Motor neuron (in vitro differentiated cells): ENCODE measurements at regions not wholly inside any gene's neighbourhood (a gene's known extent, or its start where the extent isn't known, plus 50 kb on each side); places are given as distances from the start of the nearest gene placed in this dataset.

Experiments
- ATAC-seq, 8 experiments: fragments of 200-7000 bp; cut with Tn5 transposase; replicated peaks in 6 of 8; 2 replicates each; pipeline ENCODE4 v1.8.0; 2021; ENCODE audit warnings: mild to moderate bottlenecking in 8 of 8, moderate library complexity in 8 of 8
- H3K27ac ChIP-seq, 2 donors: fragments of 250-450 bp; sonication (Bioruptor Pico); 2 replicates each; pipeline ENCODE4 v1.9.0; 2021; ENCODE audit warnings: antibody characterized with exemption in 2 of 2, mild to moderate bottlenecking in 2 of 2, moderate library complexity in 1 of 2
- H3K4me1 ChIP-seq, 2 donors: fragments of 250-450 bp; sonication (Bioruptor Pico); replicated peaks in 1 of 2; 2 replicates each; pipeline ENCODE4 v1.6.1; 2021; ENCODE audit warnings: antibody characterized with exemption in 2 of 2, mild to moderate bottlenecking in 2 of 2, moderate library complexity in 1 of 2
- H3K4me3 ChIP-seq, 5 donors: fragments of 250-450 bp; sonication (Bioruptor Pico); 2 replicates each; pipeline ENCODE4 v1.9.0; 2021; ENCODE audit warnings: antibody characterized with exemption in 5 of 5, mild to moderate bottlenecking in 5 of 5, moderate library complexity in 4 of 5
- WGBS, 10 experiments: fragments of 450-650 bp; shearing (Covaris generic); methylation state at CpG; one replicate each; pipeline ENCODE4 v1.0.0; 2022; 5-methylcytosine and 5-hydroxymethylcytosine counted together
- in situ Hi-C, 9 experiments: fragments of 400-800 bp; cut with MboI; loops; one replicate each; pipeline ENCODE4 v1.15.0; 2021; ENCODE audit warnings: low sequenced_read_pairs in 9 of 9, low pct_unique_long_range_greater_than_20kb in 2 of 9; ENCODE audit not compliant: unreplicated experiment in 9 of 9

DNA sequence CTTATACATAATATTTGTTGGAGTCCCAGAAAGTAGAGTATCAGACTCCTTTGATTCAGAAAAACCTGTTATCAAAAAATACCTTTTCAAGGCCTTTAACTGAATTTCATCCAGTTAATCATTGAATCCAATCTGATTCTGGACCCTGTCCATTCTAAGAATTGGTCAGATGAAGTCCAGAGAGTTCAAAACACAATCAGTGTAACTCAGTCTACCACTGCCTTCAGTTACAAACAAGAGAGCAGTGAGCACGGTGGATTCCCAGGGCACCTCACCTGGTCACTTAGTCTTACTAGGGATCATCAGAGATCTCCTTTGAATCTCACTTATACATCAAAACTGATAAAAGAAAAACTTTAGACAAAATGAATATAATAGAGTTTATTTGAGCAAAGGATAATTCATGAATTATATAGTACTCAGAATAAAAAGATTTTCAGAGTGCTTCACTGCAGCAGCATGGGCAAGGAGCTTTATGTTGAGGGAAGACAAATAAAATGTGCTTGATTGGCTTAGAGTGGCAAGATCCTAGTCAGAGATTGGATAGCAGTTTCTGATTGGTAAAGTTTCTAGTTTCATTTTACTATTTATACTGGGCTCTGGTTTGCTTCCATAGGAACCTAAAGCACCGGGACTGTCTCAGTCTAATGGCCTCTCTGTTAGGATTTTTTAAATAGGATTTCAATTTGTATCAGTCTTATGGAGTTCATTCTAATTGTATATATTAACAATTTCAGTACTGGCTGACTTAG, 474.9 kb upstream of the GOLIM4 start:
- peak in 1 of 8 experiments; percentile 53 for ATAC-seq
- in situ Hi-C loops: no loop called here

DNA sequence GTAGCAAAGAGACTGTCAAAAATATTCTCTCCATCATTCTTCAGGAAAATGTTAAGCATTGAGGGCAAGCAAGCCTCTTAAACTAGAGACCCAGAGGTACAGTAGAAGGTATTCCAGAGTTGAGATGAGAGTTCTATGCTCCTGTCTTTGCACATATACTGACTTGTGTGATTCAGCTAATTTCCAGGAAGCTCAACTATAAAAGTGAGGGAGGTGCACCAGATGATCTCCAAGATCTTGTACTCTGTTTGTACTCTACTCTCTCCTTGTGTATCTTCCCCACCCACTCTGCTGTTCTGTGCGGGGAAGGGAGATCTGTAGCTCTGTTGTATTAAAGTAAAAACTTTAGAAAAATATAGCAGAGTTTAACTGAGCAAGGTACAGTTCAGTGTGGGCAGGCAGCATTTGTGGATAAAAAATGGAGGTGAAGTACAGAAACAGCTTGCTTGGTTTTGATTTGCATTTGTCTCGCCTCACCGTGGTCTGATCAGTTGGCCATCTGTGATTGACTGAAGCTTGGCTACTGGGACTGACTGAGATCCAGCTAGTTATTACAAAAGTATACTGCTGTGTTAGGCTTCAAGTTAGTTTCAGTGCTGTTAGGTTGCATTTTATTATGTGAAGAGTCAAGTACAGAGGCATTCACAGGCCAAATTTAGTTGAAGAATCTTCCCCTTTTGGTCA, 463.1 kb upstream of the GOLIM4 start:
- H3K4me3 ChIP-seq: no peak overlapping the region
- WGBS, 10 experiments: 17 to 100% (median 85%) methylated on average over 1 to 3 of the region's 3 CpGs; no CpG with 5 or more reads in 3 of the 10 experiments
- H3K4me1 ChIP-seq: peaks cover 0 to 3% of the 10 kb centered on the region in 2 donors
- H3K27ac ChIP-seq: no peak overlapping the region
- ATAC-seq: peak in 2 of 8 experiments; percentile 56 to 61
- in situ Hi-C loops: no loop called here

More for the DNA sequence above, 474.9 kb upstream of the GOLIM4 start:
- H3K4me3 ChIP-seq: no peak overlapping the region
- peaks cover 0 to under 1% of the 10 kb centered on the region in 2 donors for H3K4me1 ChIP-seq
- no peak overlapping the region for H3K27ac ChIP-seq
- WGBS, 10 experiments: 25 to 100% (median 84%) methylated on average over 1 to 2 of the region's 2 CpGs

DNA sequence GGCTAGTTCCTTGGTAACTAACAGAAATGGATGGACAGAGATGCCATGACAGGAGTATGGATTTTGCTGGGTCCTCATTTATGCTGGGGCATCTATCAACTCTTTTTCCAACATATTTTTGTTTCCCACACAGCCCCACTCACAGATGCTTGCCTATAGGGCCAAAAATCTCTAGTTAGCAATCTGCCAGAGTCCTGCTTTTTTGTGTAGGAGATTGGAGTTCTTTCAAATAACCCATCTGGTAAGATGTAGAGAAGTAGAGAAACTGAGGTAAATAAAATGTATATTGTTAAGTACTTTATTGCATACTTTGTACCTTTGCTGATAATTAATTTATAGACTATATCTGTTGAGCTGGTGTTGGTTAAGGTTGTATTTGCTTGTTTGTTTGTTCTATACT, 456.5 kb upstream of the GOLIM4 start:
- Histone ChIP-seq H3K4me3 (no peak overlapping the region), H3K4me1 (peaks cover 6 to 13% of the 10 kb centered on the region in 2 donors), H3K27ac (no peak overlapping the region)
- no peak for ATAC-seq
- in situ Hi-C loops: no loop called here

DNA sequence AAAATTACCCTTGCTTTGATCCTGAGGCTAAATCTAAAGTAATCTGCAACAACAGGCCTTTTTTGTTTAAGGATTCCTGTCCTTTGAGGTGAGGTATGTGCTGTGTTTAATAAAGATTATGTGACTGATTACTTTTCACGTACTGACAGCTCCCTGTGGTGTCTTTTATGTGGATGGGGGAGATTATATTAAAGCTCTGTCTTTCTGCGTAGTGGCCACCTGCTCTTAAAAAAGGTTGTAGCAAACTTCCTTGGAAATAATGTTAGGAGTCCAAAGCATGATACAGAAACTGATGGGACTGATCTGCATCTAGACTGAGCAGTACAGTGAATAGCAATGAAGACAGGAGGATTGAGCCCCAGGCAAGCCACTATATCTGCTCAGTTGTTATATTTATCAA, 453.0 kb upstream of the GOLIM4 start:
- Histone ChIP-seq H3K4me3 (no peak overlapping the region), H3K27ac (no peak overlapping the region), H3K4me1 (peaks cover 10 to 11% of the 10 kb centered on the region in 2 donors)
- 0 to 76% (median 27%) methylated on average over 1 to 2 of the region's 2 CpGs; no CpG with 5 or more reads in 3 of the 10 experiments for WGBS, 10 experiments
- in situ Hi-C loops: no loop called here
- no peak for ATAC-seq

DNA sequence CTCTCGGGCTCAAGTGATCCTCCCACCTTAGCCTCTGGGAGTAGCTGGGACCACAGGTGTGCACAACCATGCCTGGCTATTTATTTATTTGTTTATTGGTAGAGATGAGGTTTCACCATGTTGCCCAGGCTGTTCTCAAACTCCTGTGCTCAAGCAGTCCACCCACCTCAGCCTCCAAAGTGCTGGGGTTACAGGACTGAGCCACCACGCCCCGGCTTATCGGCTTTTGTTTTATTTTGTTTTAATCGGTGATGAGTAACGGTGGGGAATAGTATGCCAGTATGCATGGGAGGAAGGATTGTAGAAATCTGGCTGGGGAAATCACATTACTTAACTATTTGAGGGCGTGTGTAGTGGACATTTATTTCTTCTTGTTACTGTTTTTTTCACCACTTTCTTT, 451.0 kb upstream of the GOLIM4 start:
- peak in 2 of 8 experiments; percentile 33 to 43 for ATAC-seq
- H3K27ac ChIP-seq: no peak overlapping the region
- in situ Hi-C loops: no loop called here
- peaks cover 10 to 11% of the 10 kb centered on the region in 2 donors for H3K4me1 ChIP-seq
- WGBS, 10 experiments: 31 to 100% (median 92%) methylated on average over 2 to 7 of the region's 7 CpGs; no CpG with 5 or more reads in 3 of the 10 experiments
- H3K4me3 ChIP-seq: no peak overlapping the region

DNA sequence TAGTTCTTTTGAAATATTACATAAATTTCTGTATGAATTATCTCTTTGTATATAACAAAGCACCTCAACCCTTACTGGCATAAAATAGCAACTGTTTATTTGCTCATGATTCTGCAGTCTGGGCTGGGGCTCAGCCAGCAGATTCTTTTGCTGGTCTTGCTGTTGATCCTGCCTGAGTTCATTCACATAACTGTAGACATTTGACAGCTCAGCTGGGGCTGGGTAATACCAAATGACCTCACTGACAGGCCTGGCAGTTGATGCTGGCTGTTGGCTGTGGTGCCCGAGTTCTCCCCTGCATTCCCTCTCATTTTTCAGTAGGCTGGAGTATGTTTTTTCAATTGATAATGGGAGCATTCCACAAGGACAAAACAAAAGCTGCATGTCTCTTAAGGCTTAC, 449.9 kb upstream of the GOLIM4 start:
- ATAC-seq: peak in 5 of 8 experiments; percentile 50 to 98 (median 76)
- 0 to 57% (median 30%) methylated on average over 1 of the region's 1 CpG; no CpG with 5 or more reads in 6 of the 10 experiments for WGBS, 10 experiments
- in situ Hi-C loops: no loop called here
- Histone ChIP-seq H3K27ac (no peak overlapping the region), H3K4me1 (peaks cover 10 to 11% of the 10 kb centered on the region in 2 donors), H3K4me3 (no peak overlapping the region)

DNA sequence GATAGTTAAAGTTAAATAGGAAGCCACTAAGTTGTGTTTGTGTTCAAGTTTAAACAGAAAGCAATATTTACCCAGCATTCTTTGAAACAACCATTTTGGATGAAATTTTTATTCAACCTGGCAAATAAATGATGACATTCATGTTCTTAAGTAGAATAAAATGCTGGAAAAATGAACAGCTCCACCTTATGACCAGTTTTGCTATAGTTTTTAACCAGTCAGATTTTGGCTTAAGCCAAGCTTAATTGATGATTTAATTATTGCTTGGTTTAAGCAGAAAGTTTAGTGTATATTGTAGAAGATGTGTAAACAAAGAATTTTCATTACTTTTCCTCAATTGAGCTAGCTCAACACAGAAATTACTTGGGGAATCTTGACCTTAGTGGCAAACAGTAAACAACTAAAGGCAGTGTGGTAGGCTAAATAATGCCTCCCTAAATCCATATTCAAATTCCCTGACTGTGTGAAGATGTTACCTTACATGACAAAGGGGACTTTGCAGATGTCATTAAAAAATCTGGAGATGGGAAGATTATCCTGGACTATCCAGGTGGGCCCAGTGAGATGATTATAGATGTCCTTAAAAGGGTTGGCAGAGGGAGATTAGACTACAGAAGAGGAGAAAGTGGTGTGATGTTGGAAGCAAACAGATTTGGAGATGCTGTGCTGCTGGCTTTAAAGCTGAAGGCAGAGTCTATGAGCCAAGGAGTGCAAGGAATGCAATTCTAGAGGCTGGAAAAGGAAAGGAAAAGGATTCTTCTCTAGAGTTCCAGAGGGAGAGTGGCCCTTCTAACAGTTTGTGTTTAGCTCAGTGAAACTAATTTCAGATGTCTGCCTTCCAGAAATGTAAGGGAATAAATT, 448.6 kb upstream of the GOLIM4 start:
- no peak for ATAC-seq
- Histone ChIP-seq H3K4me1 (peaks cover 10 to 11% of the 10 kb centered on the region in 2 donors), H3K4me3 (no peak overlapping the region), H3K27ac (no peak overlapping the region)
- in situ Hi-C loops: no loop called here

DNA sequence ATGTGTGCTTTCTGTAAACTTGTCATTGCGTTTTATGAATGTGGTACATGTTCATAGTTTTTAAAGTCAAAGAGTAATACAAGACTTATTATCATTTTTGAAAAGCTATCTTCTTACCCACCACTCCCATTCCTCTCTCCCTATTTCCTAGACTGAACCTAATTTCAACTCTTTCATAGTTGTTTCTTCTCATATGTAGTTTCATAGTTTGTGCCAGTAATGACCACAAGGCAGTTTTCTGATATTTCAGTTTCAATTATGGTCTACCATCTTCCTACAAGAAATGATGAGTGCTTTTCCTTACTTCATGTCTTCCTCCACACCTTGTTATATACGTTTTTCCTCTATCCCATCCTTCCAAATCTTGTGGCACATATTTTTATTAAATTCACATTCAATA, 445.0 kb upstream of the GOLIM4 start:
- Histone ChIP-seq H3K4me1 (peaks cover 0 to 2% of the 10 kb centered on the region in 2 donors), H3K27ac (no peak overlapping the region), H3K4me3 (no peak overlapping the region)
- 11 to 96% (median 85%) methylated on average over 2 of the region's 2 CpGs for WGBS, 10 experiments
- no peak for ATAC-seq
- in situ Hi-C loops: no loop called here

DNA sequence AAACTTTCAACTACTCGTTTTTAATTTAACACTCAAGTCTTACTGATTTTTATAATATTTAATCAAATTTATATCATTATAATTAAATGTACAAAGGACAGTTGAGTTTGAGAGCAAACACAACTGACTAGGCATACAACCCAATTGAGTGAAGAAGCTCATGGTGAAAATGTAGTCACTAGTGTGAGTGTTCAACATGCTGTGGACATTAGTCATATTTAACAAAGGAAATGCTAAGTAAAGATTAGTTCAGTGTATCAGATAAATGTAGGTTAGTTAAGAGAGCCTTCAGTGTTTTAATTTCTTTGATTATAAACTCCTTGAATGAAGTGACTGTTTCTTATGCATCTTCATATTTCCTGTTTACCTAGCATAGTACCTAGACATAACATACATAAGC, 444.2 kb upstream of the GOLIM4 start:
- in situ Hi-C loops: no loop called here
- Histone ChIP-seq H3K4me3 (no peak overlapping the region), H3K4me1 (no peaks in the 10 kb centered on the region), H3K27ac (no peak overlapping the region)
- no peak for ATAC-seq
- WGBS, 10 experiments: 0 to 100% (median 88%) methylated on average over 1 of the region's 1 CpG; no CpG with 5 or more reads in 2 of the 10 experiments

DNA sequence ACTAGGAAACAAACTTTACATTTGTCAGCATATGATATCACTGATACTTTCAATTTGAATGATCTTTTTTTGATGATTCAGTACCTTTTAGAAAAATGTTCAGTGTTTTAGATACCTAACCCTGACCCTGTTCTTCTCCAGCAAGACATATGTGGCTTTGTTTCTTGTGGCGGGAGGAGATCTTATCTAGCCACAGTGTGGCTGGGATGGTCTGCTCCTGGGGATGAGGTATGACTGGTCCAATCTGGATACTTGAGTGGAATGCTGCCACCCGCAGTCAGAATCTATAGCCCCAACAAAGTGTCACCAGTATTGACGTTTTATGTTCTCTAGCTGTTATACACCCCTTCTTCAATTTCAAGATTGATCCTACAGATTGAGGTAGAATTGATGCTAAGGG, 439.0 kb upstream of the GOLIM4 start:
- 0 to 100% (median 94%) methylated on average over 1 to 3 of the region's 3 CpGs; no CpG with 5 or more reads in 3 of the 10 experiments for WGBS, 10 experiments
- ATAC-seq: no peak
- in situ Hi-C loops: no loop called here

DNA sequence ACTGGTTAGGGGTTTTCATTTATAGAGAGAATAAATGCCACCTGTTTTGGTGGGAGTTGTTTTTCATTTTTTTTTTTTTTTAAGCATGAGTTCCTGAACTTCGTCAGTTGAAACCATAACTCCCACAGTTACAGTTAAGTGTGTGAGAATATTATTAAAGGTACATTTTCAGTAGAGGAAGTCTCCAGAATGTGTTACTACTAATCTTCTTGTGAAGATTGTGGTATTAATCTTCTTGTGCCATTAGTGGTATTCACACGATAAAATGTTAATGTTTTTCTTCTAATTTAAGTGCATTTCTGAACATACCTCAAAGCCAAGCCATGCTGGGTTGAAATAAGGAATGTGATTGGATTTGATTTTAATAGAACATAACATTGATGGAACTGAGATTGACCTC, 437.9 kb upstream of the GOLIM4 start:
- 8 to 100% (median 83%) methylated on average over 1 to 2 of the region's 2 CpGs for WGBS, 10 experiments
- ATAC-seq: no peak
- Histone ChIP-seq H3K27ac (no peak overlapping the region), H3K4me1 (peaks cover 10 to 24% of the 10 kb centered on the region in 2 donors), H3K4me3 (no peak overlapping the region)
- in situ Hi-C loops: no loop called here

More for the DNA sequence above, 439.0 kb upstream of the GOLIM4 start:
- Histone ChIP-seq H3K27ac (no peak overlapping the region), H3K4me3 (no peak overlapping the region), H3K4me1 (peaks cover 10 to 24% of the 10 kb centered on the region in 2 donors)

DNA sequence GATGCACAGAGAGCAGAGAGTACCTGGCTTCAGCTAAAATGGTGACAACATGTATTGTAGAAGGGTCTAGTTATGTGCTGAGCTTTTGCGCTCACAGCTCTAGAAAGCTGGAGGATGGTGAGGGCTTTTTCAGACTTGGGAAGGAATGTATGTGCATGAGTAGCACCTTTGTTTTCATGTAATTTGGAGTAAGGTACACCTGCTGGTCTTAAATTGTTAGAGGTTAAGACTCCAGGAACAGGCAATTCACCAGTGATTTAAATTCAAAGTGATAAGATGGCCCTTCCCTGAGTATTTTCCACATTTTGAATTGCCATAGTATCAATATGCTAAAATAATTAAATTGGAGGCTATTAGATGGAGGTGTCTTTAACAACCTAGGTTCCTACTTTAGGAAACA, 436.4 kb upstream of the GOLIM4 start:
- no peak overlapping the region for H3K27ac ChIP-seq
- ATAC-seq: no peak
- peaks cover 10 to 24% of the 10 kb centered on the region in 2 donors for H3K4me1 ChIP-seq
- WGBS, 10 experiments: 90 to 100% (median 100%) methylated on average over 1 of the region's 1 CpG; no CpG with 5 or more reads in 5 of the 10 experiments
- H3K4me3 ChIP-seq: no peak overlapping the region
- in situ Hi-C loops: no loop called here

DNA sequence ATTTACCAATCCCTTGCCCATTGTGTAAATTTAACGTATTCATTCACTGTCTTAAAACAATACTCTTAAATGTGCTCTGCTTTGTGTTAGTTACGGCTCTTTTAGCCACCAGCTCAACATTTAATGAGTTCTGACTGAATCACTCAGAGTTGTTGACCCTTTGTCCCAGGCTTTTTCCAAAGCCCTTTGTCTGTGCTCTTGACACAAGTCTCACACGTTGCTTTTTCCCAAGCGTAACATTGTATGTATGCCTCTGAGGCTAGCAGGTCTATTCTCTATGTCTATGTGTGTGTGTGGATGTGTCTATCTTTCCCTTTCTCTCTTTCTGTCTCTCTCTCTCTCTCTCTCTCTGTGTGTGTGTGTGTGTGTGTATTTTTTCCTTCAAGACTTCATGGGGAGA, 435.4 kb upstream of the GOLIM4 start:
- in situ Hi-C loops: no loop called here
- ATAC-seq: peak in 5 of 8 experiments; percentile 96 to 99 (median 98)
- H3K4me1 ChIP-seq: peaks cover 15 to 29% of the 10 kb centered on the region in 2 donors
- H3K27ac ChIP-seq: peak overlapping the region; percentile 26 to 36
- WGBS, 10 experiments: 0 to 81% (median 14%) methylated on average over 1 to 4 of the region's 4 CpGs; no CpG with 5 or more reads in 2 of the 10 experiments
- H3K4me3 ChIP-seq: no peak overlapping the region
